ENCODE measurements at regions not wholly inside any gene's neighbourhood (a gene's known extent, or its start where the extent isn't known, plus 50 kb on each side); places are given as distances from the start of the nearest gene placed in this dataset.
"Not testable (repeated sequence)": the region's sequence is repeated elsewhere in the genome, so short reads cannot be mapped to it uniquely, and the experiment has no call there.

GRCh38 chr7:108810756-108811385 lies 241.2 kb downstream of the DNAJB9 start:
- DNase-seq (ENCODE audit: low read depth in 2 of 3, low spot score in 2 of 3) = no peak

DNA sequence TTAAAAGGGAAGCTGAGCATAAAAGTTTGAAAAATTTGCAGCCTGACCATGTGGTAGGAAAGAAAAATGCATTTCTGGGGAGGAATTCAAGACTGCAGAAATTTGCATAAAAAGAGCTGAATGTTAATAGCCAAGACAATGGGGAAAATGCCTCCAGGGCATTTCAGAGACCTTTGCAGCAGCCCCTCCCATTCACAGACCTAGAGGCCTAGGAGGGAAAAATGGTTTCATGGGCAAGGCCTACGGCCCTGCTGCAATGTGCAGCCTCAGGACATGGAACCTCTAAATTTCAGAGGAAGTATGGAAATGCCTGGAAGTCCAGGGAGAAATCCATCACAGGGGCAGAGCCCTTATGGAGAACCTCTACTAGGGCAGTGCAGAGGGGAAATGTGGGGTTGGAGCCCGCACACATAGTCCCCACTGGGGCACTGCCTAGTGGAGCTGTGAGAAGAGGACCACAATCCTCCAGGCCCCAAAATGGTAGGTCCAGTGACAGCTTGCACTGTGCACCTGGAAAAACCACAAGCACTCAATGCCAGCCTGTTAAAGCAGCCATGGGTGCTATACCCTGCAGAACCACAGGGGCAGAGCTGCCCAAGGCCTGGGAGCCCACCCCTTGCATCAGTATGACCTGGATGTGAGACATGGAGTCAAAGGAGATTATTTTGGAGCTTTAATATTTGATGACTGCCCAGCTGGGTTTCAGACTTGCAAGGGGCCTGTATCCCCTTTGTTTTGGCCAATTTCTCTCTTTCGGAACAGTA lies 243.8 kb downstream of the DNAJB9 start:
- no peak for DNase-seq (ENCODE audit: low read depth in 2 of 3, low spot score in 2 of 3)

- no peak for DNase-seq (ENCODE audit: low read depth in 2 of 3, low spot score in 2 of 3)
These were observed 246.1 kb downstream of the DNAJB9 start for GRCh38 chr7:108815815-108816214.

DNA sequence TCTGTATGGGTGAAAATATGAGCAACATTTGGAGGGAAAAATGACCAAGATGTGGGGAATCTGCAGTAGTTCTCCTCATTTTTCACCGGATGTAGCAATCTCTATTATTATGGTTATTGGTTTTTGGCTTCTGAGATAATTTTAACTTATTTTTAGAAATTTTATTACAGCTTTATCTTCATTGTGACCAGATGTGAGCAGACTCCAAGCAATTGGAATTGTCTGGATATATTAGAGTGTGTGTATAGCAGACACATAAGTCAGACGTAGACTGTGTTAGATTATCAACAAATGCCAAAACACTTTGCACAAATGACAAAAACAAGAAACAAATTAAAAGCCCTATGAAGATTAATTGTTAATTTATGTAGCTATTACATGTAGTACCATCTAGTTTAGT lies 249.1 kb downstream of the DNAJB9 start:
- DNase-seq (ENCODE audit: low read depth in 2 of 3, low spot score in 2 of 3) = no peak

DNA sequence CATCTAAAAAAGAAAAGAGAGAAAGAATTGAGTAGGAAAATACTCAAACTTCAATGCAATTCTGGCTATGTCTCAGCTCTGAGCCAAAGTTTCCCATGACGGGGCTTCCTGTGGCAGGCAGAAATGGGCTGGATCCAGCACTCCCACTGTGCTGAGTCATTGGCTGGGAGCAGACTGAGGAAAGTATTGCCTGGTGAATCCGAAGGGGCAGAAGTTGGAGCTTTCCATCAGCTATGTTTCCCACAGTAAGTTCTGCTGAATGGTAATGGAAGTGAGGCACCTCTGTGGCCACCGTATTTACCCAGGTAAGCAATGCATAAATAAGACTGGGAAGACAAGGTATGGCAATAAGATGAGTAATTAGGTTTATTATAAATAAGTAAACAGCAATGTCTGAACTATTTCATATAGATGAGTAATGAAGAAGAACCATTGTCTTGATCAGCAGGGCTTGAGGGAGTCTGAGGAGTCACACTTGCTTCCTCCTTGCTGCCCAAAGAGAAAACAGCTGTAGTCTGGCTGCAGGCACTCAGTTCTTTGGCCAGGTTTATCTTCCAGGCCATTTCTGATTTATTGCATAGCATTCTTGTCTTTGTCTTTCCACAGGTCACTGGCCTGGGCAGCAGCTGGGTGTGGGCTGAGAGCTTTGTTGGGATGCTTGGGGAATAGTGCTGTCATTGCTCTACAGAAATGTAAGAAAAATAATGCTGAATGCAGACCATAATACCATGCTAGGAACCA lies 255.3 kb downstream of the DNAJB9 start:
- no peak for DNase-seq (ENCODE audit: low read depth in 2 of 3, low spot score in 2 of 3)

GRCh38 chr7:108825581-108825909 lies 255.9 kb downstream of the DNAJB9 start:
- no peak for DNase-seq (ENCODE audit: low read depth in 2 of 3, low spot score in 2 of 3)

GRCh38 chr7:108836256-108836655 lies 266.6 kb downstream of the DNAJB9 start:
- no peak for DNase-seq (ENCODE audit: low read depth in 2 of 3, low spot score in 2 of 3)

DNA sequence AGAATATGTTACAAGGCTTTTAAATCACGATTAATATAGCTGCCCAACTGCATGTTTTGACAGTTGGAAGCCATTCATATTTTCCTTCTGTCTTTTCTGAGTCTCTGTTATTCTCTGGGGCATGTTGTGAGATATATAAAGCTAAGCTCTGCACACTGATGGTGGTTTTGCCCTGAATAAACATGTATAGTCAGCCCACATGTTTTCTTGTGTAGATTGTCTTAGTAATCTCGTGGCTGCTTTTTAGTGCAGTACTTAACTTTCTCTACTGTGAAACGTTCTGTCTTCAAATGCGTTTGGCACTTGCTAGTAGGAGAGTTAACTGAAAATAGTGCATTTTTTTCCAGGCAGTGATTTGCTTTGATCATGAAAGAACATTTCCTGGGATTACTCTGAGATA lies 268.5 kb downstream of the DNAJB9 start:
- DNase-seq (ENCODE audit: low read depth in 2 of 3, low spot score in 2 of 3) = no peak

- no peak for DNase-seq (ENCODE audit: low read depth in 2 of 3, low spot score in 2 of 3)
These were observed 269.4 kb downstream of the DNAJB9 start for GRCh38 chr7:108839076-108839475.

GRCh38 chr7:108845951-108846350 lies 276.3 kb downstream of the DNAJB9 start:
- no peak for DNase-seq (ENCODE audit: low read depth in 2 of 3, low spot score in 2 of 3)

DNA sequence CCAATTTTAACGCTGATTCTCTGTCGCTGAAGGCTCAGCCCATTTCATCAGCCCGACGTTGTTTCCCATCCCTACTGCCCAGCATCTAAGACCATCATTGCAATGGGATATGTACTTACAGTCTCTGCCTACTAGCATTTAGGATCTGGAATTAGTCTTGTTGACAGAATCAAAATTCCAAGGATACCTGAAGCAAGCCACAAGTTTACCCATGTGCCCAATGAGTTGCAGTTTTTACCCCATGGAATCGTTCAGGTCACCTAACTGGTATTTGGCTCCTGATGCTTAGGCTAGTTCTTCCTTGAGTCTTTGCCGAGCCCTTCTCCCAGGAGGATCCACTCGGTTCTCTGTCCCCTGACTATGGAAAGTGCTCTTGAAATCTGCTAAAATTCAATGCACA lies 276.8 kb downstream of the DNAJB9 start:
- DNase-seq (ENCODE audit: low read depth in 2 of 3, low spot score in 2 of 3) = no peak

DNA sequence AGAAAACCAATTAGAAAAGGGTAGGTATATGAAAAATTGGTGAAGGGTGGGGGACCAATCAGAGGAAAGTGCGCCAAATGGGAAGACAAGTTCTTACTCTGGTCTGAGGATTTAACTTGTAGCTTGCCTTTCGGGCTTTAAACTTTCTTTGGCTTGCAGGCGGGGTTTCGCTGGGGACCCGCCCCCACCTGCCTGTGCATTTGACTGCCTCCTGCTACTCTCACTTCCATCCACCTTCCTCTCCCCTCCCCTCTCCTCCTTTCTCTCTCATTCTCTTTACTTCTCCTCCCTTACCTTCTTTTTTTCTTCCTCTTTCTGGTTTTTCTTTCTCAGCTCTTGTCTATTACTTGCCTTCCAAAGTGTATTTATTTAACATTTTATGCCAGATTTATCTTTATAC lies 278.8 kb downstream of the DNAJB9 start:
- no peak for DNase-seq (ENCODE audit: low read depth in 2 of 3, low spot score in 2 of 3)

- DNase-seq (ENCODE audit: low read depth in 2 of 3, low spot score in 2 of 3) = no peak
These were observed 290.9 kb downstream of the DNAJB9 start for GRCh38 chr7:108860615-108861014.

DNA sequence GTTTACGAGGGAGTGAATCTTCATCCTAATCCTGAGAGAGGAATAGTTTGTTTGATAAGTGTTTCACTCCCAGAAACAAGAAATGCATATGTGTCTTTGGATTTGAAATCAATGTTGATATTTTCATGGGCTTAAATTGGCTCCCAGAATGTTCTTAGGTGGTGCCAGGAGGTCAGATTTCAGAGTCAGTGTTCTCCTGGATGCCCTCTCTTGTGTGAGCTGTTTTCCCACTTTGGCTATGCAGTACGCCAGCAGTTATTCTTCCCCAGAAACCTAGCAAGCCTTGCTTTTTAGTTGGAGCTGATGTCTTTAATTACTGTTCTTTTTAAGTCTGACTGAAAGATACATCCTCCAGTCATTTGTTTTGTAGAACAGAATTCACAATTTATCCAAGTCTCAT lies 291.4 kb downstream of the DNAJB9 start:
- no peak for DNase-seq (ENCODE audit: low read depth in 2 of 3, low spot score in 2 of 3)

GRCh38 chr7:108863227-108863848 lies 293.7 kb downstream of the DNAJB9 start:
- DNase-seq (ENCODE audit: low read depth in 2 of 3, low spot score in 2 of 3) = no peak

GRCh38 chr7:108869070-108869469 lies 299.4 kb downstream of the DNAJB9 start:
- no peak for DNase-seq (ENCODE audit: low read depth in 2 of 3, low spot score in 2 of 3)

GRCh38 chr7:108875139-108875538 lies 305.5 kb downstream of the DNAJB9 start:
- DNase-seq (ENCODE audit: low read depth in 2 of 3, low spot score in 2 of 3) = no peak

DNA sequence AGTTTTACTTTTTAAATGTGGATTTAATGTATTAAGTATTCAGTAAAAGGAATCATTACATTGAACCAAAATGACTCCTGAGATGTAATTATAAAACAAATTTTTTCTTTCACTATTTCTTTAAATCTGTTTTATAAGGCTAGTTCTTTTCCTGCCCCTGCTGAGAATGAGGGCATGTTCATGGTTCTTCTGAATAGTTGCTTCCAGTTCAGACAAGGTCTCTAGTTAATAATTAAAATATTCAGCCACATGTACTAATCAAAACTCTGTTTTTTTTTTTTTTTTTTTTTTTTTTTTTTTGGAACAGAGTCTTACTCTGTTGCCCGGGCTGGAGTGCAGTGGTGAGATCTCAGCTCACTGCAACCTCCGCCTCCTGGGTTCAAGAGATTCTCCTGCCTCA lies 321.2 kb downstream of the DNAJB9 start:
- DNase-seq (ENCODE audit: low read depth in 2 of 3, low spot score in 2 of 3) = no peak

- DNase-seq (ENCODE audit: low read depth in 2 of 3, low spot score in 2 of 3) = no peak
These were observed 338.8 kb downstream of the DNAJB9 start for GRCh38 chr7:108908456-108908855.

GRCh38 chr7:108911016-108911415 lies 341.3 kb downstream of the DNAJB9 start:
- DNase-seq (ENCODE audit: low read depth in 2 of 3, low spot score in 2 of 3) = no peak

DNA sequence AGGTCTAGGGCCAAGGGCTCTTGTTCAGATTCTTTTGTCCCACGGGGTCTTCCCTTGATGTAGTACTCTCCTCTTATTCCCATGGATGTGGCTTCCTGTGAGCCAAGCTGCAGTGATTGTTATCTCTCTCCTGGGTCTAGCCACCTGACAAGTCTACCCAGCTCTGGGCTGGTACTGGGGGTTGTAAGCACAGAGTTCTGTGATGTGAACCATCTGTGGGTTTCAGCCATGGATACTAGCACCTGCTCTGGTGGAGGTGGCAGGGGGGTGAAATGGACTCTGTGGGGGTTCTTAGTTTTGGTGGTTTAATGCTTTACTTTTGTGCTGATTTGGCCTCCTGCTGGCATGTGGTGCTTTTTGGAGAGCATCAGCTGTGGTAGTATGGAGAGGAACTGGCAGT lies 350.8 kb downstream of the DNAJB9 start:
- no peak for DNase-seq (ENCODE audit: low read depth in 2 of 3, low spot score in 2 of 3)

DNA sequence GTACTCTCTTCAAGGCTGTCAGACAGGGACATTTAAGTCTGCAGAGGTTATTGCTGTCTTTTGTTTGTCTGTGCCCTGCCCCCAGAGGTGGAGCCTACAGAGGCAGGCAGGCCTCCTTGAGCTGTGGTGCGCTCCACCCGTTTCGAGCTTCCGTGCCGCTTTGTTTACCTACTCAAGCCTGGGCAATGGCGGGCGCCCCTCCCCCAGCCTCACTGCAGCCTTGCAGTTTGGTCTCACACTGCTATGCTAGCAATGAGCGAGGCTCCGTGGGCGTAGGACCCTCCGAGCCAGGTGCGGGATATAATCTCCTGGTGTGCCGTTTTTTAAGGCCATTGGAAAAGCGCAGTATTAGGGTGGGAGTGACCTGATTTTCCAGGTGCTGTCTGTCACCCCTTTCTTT lies 373.4 kb downstream of the DNAJB9 start:
- DNase-seq (ENCODE audit: low read depth in 2 of 3, low spot score in 2 of 3) = not testable (repeated sequence)
